ENCODE measurements at regions not wholly inside any gene's neighbourhood (a gene's known extent, or its start where the extent isn't known, plus 50 kb on each side); places are given as distances from the start of the nearest gene placed in this dataset.

- H3K9me3 ChIP-seq (ENCODE audit: insufficient read depth, low read depth, low read length), result no peaks in the 10 kb centered on the region
- TF ChIP-seq CTCF (conservative IDR thresholded peaks at IDR 0.05; ENCODE audit: low read length) (no peak), EZH2phosphoT487 (IDR thresholded peaks at IDR 0.05; ENCODE audit: borderline replicate concordance) (no peak)
Measured at GRCh38 chr10:71063401-71063800, 149.0 kb upstream of the UNC5B start.

DNA sequence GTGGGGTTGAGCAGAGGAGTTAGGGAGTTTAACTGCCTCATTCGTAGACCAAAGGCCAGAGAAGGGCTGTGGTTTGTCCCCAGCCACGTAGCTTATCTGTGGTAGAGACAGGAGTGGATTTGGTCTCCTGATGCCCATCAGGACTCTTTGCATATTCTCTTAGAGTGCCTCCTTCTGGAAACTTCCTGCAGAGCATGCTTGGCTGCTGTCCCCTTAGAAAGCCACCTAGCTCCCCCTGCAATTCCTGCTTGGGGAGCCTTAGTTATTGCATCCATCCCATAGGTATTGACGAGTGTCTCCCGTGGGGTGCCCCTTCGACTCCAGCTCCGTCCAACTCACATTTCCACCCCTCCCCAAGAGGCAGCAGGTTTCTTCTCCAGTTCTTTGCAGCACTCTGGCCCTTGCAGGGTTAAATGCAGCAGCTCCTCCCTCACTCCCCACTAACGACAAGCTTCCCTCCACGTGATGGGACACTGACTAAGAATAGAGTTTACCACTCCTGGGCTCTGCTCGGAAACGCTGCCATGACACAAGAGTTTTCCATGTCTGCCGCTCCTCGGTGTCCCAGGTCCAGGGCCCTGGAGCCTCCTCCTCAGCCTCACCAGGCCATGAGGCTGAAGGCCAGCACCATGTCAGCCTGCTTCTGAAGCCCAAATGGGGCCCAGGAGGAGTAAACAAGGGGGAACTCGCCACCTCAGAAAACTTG, 147.8 kb upstream of the UNC5B start:
- H3K9ac ChIP-seq (ENCODE audit: low read depth, low read length, poor library complexity, severe bottlenecking), result no peak overlapping the region

More at GRCh38 chr10:71063401-71063800, 149.0 kb upstream of the UNC5B start:
- Histone ChIP-seq H3K27me3 (ENCODE audit: insufficient read depth, low read length, poor library complexity, severe bottlenecking) (no peaks in the 10 kb centered on the region), H2AFZ (ENCODE audit: low read length) (no peak overlapping the region), H3K9me2 (replicated peaks; ENCODE audit: low read depth, low read length) (no peaks in the 10 kb centered on the region), H3F3A (ENCODE audit: low read depth) (no peaks in the 10 kb centered on the region), H3K4me1 (ENCODE audit: insufficient read depth, low read length, poor library complexity, severe bottlenecking) (no peaks in the 10 kb centered on the region), H3K9ac (ENCODE audit: low read depth, low read length, poor library complexity, severe bottlenecking) (no peak overlapping the region), H3K4me2 (ENCODE audit: low read depth, low read length, poor library complexity, severe bottlenecking) (no peak overlapping the region), H3K4me3 (ENCODE audit: low read length, poor library complexity, severe bottlenecking) (no peak overlapping the region), H4K20me1 (ENCODE audit: insufficient read depth, low read length, poor library complexity, severe bottlenecking) (no peaks in the 10 kb centered on the region), H3K79me2 (ENCODE audit: insufficient read depth, low read length) (no peaks in the 10 kb centered on the region), H3K36me3 (ENCODE audit: insufficient read depth, low read length) (no peaks in the 10 kb centered on the region)

DNA sequence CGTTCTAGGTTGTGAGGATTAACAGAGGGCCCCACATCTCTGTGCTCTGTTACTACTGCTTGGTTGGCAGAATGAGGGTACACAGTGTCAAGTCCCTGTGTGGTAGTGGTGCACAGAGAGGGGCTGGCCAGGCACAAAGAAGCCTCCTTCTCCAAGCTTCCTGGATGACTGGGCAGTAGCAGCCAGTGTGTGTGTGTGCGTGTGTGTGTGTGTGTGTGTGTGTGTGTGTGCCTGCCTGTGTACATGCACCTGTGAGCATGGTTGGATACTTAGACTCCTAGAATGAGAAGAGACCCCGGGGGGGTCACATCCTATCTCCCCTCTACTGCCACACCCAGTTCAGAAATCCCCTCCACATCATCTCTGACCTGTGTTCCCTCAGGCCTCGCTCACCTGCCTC, 146.7 kb upstream of the UNC5B start:
- Histone ChIP-seq H3K27me3 (ENCODE audit: insufficient read depth, low read length, poor library complexity, severe bottlenecking) (no peaks in the 10 kb centered on the region), H3K36me3 (ENCODE audit: insufficient read depth, low read length) (no peaks in the 10 kb centered on the region), H2AFZ (ENCODE audit: low read length) (no peak overlapping the region), H3K9ac (ENCODE audit: low read depth, low read length, poor library complexity, severe bottlenecking) (no peak overlapping the region), H3K79me2 (ENCODE audit: insufficient read depth, low read length) (no peaks in the 10 kb centered on the region), H3K9me2 (replicated peaks; ENCODE audit: low read depth, low read length) (no peaks in the 10 kb centered on the region), H4K20me1 (ENCODE audit: insufficient read depth, low read length, poor library complexity, severe bottlenecking) (no peaks in the 10 kb centered on the region), H3K4me2 (ENCODE audit: low read depth, low read length, poor library complexity, severe bottlenecking) (no peak overlapping the region), H3K4me3 (ENCODE audit: low read length, poor library complexity, severe bottlenecking) (no peak overlapping the region), H3F3A (ENCODE audit: low read depth) (no peaks in the 10 kb centered on the region), H3K4me1 (ENCODE audit: insufficient read depth, low read length, poor library complexity, severe bottlenecking) (no peaks in the 10 kb centered on the region), H3K9me3 (ENCODE audit: insufficient read depth, low read depth, low read length) (no peaks in the 10 kb centered on the region)
- TF ChIP-seq EZH2phosphoT487 (IDR thresholded peaks at IDR 0.05; ENCODE audit: borderline replicate concordance) (no peak), CTCF (conservative IDR thresholded peaks at IDR 0.05; ENCODE audit: low read length) (no peak)

More for the DNA sequence above, 147.8 kb upstream of the UNC5B start:
- no peak for TF ChIP-seq EZH2phosphoT487 (IDR thresholded peaks at IDR 0.05; ENCODE audit: borderline replicate concordance)
- peak; percentile 59 for TF ChIP-seq CTCF (conservative IDR thresholded peaks at IDR 0.05; ENCODE audit: low read length)
- Histone ChIP-seq H3K9me2 (replicated peaks; ENCODE audit: low read depth, low read length) (no peaks in the 10 kb centered on the region), H4K20me1 (ENCODE audit: insufficient read depth, low read length, poor library complexity, severe bottlenecking) (no peaks in the 10 kb centered on the region), H3K4me1 (ENCODE audit: insufficient read depth, low read length, poor library complexity, severe bottlenecking) (no peaks in the 10 kb centered on the region), H3K36me3 (ENCODE audit: insufficient read depth, low read length) (no peaks in the 10 kb centered on the region), H3F3A (ENCODE audit: low read depth) (no peaks in the 10 kb centered on the region), H3K27me3 (ENCODE audit: insufficient read depth, low read length, poor library complexity, severe bottlenecking) (no peaks in the 10 kb centered on the region), H2AFZ (ENCODE audit: low read length) (no peak overlapping the region), H3K79me2 (ENCODE audit: insufficient read depth, low read length) (no peaks in the 10 kb centered on the region), H3K9me3 (ENCODE audit: insufficient read depth, low read depth, low read length) (no peaks in the 10 kb centered on the region), H3K4me3 (ENCODE audit: low read length, poor library complexity, severe bottlenecking) (no peak overlapping the region), H3K4me2 (ENCODE audit: low read depth, low read length, poor library complexity, severe bottlenecking) (no peak overlapping the region)

All from Loucy (cell line).